GM12892 (cell line): ENCODE measurements at regions not wholly inside any gene's neighbourhood (a gene's known extent, or its start where the extent isn't known, plus 50 kb on each side); places are given as distances from the start of the nearest gene placed in this dataset.

Experiments
- DNase-seq: peaks from one replicate; pipeline ENCODE4 v3.0.0; 2011; ENCODE audit not compliant: insufficient read length
- FAIRE-seq: peaks from 2 replicates; lab custom pipeline; 2011; peaks lifted over from hg19 to GRCh38; lab: Jason Lieb, UNC
- POLR2A ChIP-seq: IDR thresholded peaks from 2 replicates; pipeline ENCODE4 v1.6.1; 2011; ENCODE audit warnings: low read depth, low read length, control low read depth
- POLR2AphosphoS5 ChIP-seq: IDR thresholded peaks from 2 replicates; pipeline ENCODE4 v1.6.1; 2011; ENCODE audit warnings: low read depth, low read length, control low read depth
- TAF1 ChIP-seq: IDR thresholded peaks from 2 replicates; pipeline ENCODE4 v1.6.1; 2011; ENCODE audit warnings: low read depth, mild to moderate bottlenecking, control low read depth, low read length, borderline replicate concordance

- TF ChIP-seq POLR2AphosphoS5 (no peak), POLR2A (no peak), TAF1 (no peak)
- DNase-seq (no peak), FAIRE-seq (peak; percentile 76)
Observed at GRCh38 chr15:66940368-66940767, 125.0 kb upstream of the SMAD3 start.

GRCh38 chr15:66941108-66941711 lies 124.2 kb upstream of the SMAD3 start:
- FAIRE-seq (no peak), DNase-seq (no peak)
- no peak for TF ChIP-seq POLR2AphosphoS5
- TF ChIP-seq TAF1: no peak
- no peak for TF ChIP-seq POLR2A

- DNase-seq (no peak), FAIRE-seq (no peak)
Observed at GRCh38 chr15:66941791-66942190, 123.6 kb upstream of the SMAD3 start.

GRCh38 chr15:66942649-66943390 lies 122.6 kb upstream of the SMAD3 start:
- TF ChIP-seq POLR2AphosphoS5 (no peak), TAF1 (no peak), POLR2A (no peak)
- FAIRE-seq (no peak), DNase-seq (no peak)

More at GRCh38 chr15:66941791-66942190, 123.6 kb upstream of the SMAD3 start:
- TF ChIP-seq POLR2A: no peak
- TF ChIP-seq POLR2AphosphoS5: no peak
- TF ChIP-seq TAF1: no peak

GRCh38 chr15:66943456-66944095 lies 121.8 kb upstream of the SMAD3 start:
- DNase-seq (no peak), FAIRE-seq (no peak)

GRCh38 chr15:66944121-66944520 lies 121.3 kb upstream of the SMAD3 start:
- DNase-seq: no peak
- no peak for FAIRE-seq
- TF ChIP-seq POLR2AphosphoS5 (no peak), POLR2A (no peak), TAF1 (no peak)

More at GRCh38 chr15:66943456-66944095, 121.8 kb upstream of the SMAD3 start:
- no peak for TF ChIP-seq TAF1
- TF ChIP-seq POLR2A: no peak
- no peak for TF ChIP-seq POLR2AphosphoS5

- DNase-seq: no peak
- no peak for FAIRE-seq
- no peak for TF ChIP-seq POLR2AphosphoS5
- no peak for TF ChIP-seq TAF1
- no peak for TF ChIP-seq POLR2A
Observed at GRCh38 chr15:66945286-66945685, 120.1 kb upstream of the SMAD3 start.

GRCh38 chr15:66945842-66946241 lies 119.6 kb upstream of the SMAD3 start:
- DNase-seq (no peak), FAIRE-seq (no peak)
- TF ChIP-seq POLR2AphosphoS5: no peak

GRCh38 chr15:66946578-66947164 lies 118.7 kb upstream of the SMAD3 start:
- TF ChIP-seq TAF1 (no peak), POLR2AphosphoS5 (no peak), POLR2A (no peak)
- DNase-seq (peak; percentile 56), FAIRE-seq (peak; percentile 92)

- DNase-seq: no peak
- TF ChIP-seq TAF1 (no peak), POLR2A (no peak), POLR2AphosphoS5 (no peak)
- FAIRE-seq: no peak
Observed at GRCh38 chr15:66947471-66947870, 117.9 kb upstream of the SMAD3 start.

GRCh38 chr15:66948294-66948693 lies 117.1 kb upstream of the SMAD3 start:
- FAIRE-seq: no peak
- DNase-seq: no peak

More at GRCh38 chr15:66948294-66948693, 117.1 kb upstream of the SMAD3 start:
- TF ChIP-seq POLR2A: no peak
- no peak for TF ChIP-seq TAF1
- TF ChIP-seq POLR2AphosphoS5: no peak
